NCI-H146 (cell line): ENCODE measurements at regions not wholly inside any gene's neighbourhood (a gene's known extent, or its start where the extent isn't known, plus 50 kb on each side); places are given as distances from the start of the nearest gene placed in this dataset.

Experiments used
- DNase-seq: peaks from one replicate; lab custom pipeline; 2025; lab: John Stamatoyannopoulos, UW

DNA sequence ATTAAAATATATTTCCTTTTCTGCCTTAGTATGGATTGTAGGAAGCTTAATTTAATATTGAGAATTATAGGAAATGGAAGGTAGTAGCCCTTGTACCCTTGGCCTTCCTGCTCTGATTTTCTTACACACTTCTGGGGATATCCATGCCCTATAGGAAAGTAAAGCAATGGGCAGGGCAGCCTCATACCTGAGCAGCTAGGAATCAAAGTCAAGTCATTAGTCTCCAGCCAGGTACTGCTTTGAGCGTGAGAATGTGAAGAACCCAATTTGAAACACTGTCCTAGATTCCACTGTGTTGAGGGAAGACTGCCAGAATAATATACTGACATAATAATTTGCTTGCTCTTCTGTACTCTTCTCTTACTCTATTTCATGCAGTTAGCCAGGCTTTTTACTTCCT lies 51.0 kb upstream of the L3MBTL3 start:
- DNase-seq, result no peak

DNA sequence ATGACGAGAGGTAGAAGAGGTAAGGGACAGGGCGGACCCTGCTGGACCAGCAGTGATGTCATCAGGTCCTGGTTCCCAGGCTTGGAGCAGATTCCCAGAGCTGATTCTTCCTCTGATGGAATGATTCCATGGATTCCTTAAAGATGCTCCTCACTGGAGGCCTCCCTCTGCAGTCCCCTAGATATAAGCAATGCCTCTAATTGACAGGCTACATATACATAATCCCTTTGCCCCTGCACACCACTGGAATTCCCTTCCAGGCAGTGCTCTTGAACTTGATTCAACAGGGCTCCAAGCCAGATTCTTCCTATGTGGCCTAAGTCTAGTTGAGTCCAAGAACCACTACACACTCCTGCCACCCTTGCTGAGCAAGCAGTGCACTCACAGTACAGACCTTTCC lies 52.3 kb upstream of the L3MBTL3 start:
- DNase-seq, result no peak

DNA sequence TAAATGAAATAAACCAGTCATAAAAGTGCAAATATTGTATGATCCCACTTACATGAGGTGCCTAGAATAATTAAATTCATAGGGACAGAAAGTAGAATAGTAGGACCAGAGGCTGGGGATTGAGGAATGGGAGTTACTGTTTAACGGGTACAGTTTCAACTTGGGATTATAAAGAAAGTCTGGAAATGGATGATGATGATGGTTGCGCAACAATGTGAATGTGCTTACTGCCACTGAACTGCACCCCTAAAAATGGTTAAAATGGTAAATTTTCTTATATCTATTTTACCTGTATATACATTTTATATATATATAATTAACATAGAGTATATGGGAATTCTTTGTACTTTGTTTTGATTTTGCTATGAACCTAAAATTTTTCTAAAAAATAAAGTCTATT lies 53.3 kb upstream of the L3MBTL3 start:
- no peak for DNase-seq

DNA sequence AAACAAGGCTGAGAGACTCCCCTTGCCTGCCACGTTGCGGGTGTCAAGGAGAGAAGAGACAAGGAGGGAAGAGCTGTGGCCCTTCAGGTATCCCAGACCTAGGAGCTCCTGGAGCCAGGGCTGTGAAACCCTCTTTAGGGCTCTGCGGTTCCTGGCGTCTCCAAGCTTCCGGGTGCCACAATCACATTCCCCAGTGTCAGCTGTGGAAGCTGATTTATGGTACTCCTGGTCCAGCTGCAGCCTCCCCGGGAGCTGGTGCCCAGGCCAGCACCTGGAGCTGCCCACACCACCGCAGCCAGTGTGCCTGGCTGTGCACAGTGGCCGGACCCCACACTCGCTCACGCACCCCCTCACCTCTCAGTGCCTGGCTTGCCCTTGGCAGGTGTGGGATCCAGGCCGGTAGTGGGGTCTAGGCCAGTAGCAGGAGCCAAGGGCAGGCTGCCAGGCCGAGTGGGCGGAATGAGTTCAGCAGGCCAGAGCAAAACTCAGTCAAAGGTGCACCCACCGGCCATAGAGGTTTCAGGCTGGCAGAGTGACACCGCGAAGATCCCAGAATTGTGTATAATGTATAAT lies 58.9 kb upstream of the L3MBTL3 start:
- no peak for DNase-seq

DNA sequence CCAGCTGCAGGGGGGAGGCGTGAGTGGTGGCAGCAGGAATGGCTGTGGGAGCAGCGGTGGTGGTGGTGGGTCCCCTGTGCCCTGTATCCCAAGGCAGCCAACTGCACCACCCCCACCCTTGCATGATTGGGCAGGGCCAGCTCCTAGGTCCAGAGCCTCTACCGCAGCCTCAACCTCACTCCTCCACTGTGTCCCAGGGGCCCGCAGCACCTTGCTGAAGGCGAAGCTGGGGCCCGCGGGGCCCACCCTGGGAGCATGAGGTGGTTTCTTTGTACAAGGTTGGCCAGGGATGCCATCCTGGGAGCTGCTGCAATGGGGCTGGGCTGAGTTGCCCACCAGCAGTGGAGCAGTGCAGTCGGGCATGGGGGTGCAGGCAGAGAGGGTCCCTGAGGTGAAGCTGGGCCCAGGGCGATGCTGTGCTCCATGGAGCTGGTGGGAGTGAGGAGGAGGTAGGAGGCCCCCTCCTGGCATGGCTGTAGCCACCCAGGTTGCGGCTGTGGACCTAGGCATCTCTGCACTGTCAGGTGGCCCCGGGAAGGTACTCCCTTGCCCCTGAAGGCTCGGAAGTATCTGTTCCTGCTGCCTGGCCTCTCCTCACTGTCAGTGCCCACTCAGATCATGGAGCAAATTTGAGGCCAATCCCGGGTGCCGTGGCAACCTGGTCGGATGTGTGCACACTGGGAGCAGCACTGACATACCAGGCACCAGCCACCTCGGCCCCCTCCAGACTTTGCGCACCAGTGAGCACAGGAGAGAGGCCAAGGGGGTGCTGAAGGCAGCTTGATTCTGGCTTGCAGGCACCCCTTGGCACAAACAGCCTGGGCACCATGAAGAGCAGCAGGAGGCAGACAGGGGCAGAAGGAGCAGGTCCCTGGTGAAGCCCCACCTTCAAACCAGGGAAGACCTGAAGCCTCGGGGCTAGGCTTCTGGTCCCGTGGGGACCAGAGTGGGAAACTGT lies 60.2 kb upstream of the L3MBTL3 start:
- DNase-seq, result no peak

DNA sequence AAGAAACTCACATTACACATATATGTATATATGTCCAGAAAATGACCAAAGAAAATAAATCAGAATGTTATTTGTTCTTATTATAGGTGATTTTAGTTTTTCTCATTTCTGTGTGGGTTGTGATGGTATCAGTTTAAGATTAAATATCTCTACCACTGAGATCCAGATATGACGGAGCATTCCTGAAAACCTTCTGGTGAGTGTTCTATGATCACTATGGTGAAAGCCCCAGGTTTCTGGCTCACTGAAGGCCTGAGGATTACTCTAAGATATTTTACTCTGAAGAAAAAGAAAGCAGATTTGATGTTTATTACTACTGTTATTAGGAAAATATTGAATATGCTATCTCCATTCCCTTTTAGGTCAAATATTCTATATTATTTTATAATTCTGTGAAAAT lies 62.8 kb upstream of the L3MBTL3 start:
- DNase-seq, result no peak

DNA sequence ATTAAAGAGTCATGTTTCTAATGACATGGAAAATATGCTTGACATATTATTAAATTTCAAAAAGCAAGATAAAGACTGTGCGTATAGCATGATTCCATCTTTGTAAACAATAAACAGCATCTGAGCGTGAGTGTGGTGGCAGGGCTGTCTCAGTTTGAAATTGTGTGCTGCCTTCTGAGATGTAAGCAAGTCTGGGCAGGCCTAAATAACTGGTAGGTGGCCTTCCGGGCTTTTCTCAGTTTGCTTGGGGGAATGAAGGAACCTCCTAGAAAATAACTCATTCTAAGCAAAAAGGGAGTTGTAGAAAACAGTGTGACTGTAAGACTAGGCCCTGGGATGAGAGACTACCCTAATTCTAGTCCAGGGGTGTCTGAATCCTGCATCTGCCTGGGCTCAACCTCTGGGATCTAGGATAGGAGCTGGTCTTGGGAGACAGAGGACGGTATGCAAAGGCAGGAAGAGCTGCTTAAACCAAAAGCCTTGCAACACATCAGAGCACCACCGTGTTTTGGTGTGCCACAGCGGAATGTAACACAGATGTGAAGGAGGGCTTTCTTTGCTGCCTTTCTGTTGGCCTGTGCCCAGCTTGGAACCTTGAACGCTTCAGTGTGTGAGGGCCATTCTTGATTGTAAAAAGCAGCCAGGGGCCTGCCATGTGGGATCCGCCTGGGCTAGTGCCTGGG lies 63.5 kb upstream of the L3MBTL3 start:
- no peak for DNase-seq

DNA sequence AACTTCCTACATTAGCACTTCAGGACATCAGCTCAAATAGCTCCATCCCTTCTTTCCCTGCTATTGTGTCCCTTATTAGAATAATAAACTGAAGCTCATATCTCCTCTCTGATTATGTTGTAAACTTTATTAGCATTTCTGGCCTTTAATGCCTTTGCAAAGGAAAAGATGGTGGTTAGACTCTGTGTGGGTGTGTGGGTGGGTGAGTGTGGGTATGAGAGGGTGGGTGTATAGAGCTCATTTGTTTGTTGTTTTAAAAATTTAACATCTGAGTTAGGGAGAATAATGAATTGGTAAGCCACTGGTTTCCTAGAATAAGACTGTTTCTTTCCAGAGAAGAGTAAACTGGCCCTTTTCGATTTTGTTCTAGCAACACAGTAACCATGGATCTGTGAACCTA lies 70.6 kb upstream of the L3MBTL3 start:
- DNase-seq, result no peak

DNA sequence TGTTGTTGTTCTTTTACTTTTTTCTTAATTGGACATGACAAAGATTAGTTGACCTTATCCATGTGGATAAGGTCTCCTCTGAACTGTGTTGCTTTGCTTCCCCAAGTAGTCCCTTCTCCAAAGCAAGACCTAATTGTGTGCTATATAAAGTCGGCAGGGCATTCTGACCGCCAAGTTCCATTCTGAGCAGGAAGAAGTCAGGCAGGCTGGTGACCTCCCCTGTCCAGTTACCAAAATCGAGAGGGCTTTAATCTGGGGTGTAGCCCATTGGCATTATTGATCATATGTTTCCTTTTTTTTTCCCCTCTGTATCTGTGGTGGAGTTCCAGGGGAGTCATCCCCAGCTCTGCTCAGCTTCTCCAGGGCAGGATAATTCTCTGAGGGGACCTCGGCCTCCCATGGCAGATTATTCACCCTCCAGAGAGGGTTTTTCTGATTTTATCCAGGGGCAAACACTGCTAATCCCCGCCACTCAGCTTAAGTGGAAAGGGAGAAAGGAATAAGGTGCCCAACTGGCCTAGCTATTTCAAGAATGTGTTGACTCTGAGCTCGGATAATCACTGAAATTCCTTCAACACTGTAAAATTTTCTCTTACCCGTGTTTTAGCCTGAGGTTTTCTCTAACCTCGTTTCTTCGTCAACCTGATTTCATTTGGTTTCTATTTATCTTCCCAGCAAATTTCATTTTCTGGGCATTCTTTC lies 71.8 kb upstream of the L3MBTL3 start:
- no peak for DNase-seq

DNA sequence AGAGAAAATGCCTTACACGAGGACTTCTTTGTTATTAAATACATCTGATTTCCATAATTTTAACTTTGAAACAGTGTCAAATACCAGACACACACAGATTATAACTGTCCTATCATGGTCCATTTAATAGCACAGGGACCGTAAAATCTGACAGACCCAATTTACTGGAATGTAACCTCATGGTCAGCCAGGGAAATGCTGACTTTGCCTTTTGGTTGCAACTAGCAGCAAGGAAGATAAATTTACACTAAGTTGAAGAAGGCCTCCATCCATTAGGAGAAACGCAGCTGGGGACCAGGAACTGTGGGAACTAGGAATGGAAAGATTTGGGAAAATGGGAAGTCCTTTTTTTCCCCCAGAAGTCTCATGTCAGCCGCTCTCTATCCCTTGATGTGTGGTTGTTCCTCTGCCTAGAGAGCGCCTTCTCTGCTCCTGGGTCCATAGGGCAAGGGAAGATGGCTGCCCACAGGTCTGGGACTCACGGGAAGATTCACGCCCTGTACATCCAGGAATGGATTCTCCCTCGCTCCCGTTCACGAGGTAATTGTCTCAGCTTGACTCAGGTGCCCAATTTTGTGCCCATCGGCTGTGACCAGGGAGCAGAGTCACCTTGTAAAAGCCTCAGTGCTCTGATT lies 74.6 kb upstream of the L3MBTL3 start:
- DNase-seq, result no peak

DNA sequence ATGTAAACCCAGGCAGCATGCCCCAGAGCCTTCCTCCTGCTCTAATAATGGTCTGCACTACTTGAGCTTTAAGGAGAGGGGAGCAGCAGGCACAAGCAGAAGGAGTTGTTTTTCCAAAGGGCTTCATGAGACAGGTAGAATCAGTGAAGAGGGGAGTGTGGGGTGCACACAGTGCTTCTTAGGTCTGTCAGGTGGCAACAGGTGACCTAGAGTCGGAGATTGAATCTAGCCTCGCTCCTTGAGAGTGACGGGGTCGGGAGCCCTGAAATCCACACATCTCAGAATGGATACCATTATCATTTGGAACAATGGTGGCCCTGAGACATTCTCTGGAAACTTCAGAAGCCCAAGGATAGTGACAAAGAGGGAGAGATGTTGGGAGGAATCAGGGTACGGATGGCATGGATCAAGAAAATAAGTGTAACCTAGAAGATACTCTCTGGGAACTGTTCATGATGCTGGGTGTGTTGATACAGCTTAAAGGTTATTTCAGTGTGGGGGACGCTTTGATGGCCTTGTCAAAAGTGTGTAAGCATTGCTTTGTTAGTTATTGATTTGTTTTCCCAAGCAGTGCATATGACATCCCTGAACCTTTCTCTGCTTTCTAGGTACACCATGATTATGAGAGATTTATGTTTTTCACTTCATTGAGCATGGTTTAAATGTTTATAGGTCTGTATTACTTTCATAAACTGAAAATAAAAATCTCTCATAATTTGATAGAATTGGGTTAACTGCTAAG lies 77.8 kb upstream of the L3MBTL3 start:
- no peak for DNase-seq

DNA sequence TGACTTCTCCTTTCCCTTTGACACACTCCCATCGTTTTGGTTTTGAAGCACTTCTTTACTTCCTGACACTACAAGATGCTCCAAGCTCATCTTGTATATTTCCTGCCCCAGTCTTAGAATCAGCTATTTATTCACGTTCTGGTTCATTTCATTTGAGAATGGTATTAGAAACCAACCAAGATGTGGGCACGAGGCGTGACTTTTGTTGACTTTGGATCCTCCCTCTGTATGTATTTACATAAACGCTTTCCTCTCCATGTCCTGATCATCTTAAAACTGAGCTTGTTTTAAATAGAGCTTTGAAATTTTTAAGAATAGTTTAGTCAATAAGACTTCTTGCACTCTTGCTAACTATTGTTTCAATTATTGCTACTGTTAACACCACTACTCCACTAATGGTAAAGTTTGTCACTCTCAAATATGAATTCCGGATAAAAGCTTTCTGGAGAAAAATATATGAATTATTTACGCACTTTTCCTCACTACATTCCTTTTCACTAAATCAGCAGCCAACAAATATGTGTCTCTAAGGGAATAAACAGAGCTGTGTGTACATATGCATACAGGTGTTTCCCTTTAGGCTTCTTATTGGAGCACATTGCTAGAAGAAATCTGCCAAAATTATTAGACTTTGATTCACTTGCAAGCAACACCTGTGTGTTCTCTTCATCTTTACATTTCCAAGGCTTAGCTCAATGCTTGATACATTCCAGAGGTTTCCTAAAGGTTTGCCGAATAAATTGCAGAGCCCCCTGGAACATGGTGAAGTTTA lies 77.3 kb upstream of the TMEM244 start:
- DNase-seq, result no peak

DNA sequence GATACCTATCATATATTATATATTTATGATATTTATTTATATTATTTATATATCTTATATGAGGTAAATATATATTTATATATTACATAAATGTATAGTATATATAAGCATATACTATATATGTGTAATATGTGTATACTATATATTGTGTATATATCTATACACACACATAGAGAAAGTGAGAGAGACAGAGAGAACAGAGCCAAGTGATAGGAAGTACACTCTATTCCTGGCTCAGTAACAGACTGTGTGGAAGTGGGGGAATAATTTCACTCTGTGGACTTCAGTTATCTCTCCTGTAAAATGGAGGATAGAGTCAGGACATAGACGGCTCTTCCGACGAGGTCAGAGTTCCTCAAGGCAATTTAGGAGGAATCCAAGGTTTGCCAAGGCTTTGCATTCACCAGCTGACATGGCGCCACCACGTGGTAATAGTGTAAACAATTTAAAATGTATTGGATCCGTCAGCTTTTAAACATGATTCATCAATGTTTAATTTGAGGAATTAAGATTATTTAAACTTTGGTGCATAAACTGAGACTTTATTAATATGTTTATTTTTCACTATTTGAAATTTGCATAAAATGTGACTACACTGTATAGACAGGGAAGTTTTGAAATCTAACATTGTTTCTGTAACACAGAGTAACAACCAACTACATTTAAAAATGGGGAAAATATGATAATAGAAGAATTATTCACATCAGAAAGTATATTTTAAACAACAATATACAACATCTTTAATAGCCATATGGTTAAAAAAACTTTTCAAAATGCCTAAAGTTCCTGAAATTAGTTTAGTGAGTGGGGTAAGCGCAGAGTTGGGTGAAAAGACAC lies 75.4 kb upstream of the TMEM244 start:
- peak; percentile 76 for DNase-seq

DNA sequence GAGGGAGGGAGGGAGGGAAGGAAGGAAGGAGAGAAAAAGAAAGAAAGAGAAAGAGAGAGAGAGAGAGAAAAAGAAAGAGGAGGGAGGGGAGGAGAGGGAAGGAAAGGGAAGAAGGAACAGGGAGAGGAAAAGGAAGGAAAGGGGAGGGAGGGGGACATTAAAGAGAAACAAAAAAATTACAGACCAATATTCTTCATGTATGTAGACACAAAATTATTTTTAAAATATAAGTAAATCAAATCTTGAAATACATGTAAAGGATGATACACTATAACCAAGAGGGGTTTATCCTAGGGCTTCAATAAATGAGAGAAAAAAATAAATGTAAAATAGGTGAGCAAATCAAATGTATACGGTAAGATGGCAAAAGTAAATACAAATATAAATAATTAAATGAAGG lies 71.2 kb upstream of the TMEM244 start:
- DNase-seq, result no peak

DNA sequence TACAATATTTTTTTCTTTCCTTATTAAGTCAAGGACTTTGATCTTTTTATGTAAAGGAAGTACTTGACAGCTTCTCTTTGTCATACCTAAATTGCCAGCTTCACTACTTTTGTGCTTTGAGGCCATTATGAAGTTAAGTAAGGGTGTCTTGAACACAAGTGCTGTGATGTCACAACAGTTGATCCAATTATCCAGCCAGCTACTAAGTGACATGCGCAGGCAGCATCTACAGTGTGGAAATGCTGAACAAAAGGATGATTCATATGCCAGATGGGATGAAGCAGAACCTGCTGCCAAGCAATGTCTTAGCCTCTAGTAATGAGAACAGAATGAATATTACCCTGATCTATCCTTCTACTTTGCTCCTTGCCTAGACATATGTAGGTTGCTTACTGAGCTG lies 68.3 kb upstream of the TMEM244 start:
- DNase-seq, result no peak

DNA sequence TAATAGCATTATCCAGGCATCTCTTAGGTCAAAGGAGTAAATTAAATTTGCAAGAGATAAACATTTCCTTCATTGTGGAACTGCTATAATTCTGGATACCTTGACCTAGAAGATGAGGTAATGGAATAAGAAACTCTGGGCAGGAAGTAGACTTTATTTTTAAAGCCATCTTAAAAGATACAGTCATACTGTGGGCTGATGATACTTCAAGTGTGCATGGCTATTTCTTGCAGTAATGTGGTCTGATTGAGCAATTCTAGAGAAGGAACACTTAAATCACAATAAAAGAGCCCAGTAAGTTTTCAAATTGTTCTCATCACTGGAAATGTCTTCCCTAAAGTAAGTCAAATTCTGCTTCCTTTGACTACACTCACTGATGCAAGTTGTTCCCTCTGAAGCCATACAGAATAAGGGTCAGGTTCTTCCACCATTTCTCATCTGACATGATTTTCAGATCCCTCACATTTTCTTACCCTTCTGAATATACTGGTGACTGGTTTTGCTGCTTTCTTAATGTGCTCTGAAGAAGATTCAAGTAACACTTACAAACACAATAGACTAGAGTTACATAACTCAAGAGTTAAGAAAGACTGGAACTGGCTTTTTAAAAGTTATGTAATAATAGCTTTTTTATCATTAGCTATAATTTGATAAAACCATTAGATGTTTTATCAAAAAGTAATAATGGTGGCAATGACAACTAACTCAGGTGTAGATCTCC lies 62.6 kb upstream of the TMEM244 start:
- DNase-seq, result no peak

DNA sequence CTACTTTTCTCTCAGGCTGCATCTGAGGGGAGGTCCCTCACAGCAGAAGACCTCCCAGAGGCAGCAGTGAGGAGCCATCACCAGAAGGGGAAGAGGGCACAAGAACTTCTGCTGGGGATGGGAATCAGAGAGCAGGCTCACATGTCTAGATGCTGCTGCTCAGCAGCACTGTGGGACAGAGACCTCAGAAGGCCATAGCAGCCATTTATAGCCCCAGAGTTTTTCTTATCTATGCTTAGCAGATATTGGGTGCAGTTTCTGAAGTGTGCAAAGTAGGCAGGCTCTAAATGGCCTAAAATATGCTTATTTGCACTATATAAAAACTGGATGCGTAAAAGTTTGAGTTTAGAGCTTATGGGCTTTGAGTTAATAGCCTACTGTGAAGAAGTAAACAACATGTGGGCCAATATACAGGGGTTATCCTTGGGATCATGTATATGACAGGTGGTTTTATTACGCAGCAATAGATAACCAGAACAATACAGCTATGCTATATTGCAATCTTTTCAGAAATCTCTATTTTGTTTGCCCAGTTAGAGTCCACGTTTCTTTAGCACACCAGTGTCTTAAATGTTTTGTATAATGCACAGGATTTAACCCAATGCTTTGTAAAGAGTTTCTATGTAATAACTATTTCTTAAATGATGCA lies 60.2 kb upstream of the TMEM244 start:
- DNase-seq, result no peak

DNA sequence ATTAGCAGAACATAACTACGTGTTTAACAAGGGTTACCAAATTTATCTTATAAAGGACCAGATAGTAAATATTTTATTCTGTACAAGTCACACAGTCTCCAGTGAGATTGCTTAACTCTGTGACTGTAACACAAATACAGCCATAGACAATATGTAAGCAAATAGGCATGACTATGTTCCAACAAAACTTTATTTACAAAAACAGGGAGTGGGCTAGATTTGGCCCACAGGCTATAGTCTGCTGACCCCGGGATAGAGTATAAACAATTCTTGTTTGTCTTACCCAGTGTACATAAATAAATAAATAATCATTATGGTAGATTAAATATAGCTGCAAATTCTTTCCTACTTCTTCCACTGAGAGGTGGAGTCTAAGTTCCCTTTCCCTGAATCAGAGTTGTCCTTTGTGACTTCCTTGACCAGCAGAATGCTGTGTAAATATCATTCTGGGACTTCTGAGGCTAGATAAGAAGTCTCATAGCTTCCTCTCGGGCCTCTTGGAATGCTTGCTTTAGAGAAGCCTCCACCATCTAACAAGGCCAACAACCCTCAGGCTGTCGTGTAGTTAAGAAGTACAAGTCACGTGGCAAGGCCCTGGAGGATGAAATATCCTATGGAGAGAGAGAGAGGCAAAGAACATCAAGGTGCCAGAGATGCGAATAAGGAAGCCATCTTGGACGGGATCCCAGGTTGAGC lies 59.1 kb upstream of the TMEM244 start:
- no peak for DNase-seq
